ENCODE measurements at regions not wholly inside any gene's neighbourhood (a gene's known extent, or its start where the extent isn't known, plus 50 kb on each side); places are given as distances from the start of the nearest gene placed in this dataset.

DNA sequence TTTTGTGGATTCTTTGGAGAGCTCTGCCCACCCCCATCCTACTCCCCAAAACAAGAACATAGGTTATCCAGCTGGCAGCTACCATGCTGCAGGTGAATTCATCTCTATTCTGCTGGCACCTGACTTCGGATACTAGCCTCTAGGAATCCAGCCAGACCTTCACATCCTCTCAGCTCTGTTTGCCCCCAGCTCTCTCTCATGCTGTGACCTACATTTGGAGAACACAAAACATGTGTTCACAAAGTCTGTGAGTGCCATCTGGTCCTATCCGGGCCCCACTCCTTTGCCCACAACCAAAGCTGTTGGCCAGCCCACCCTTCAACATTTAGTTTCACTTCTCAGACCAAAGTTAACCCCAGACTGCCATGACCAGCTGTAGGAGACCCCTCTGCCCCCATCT is 89.4 kb upstream of the C3orf80 start:
- H3K36me3 ChIP-seq (ENCODE audit: low read depth, low read length): no peaks in the 10 kb centered on the region
- no peaks in the 10 kb centered on the region for H3K27me3 ChIP-seq (ENCODE audit: low read length)
- H3K27ac ChIP-seq (ENCODE audit: low read length): no peak overlapping the region
- ChIA-PET POLR2A (ENCODE audit: unreplicated experiment) (interaction anchor here (0.6 kb wide), 1 partner anchor 281 kb away, joined by 3 read pairs; no protein-coding TSS in a partner anchor), CTCF (no interaction called here)
- intact Hi-C loops (cut with micrococcal nuclease): no loop called here
- no peak overlapping the region for H3K9ac ChIP-seq (ENCODE audit: low read length)
- H4K20me1 ChIP-seq (ENCODE audit: low read length): no peaks in the 10 kb centered on the region
- H3K4me1 ChIP-seq (ENCODE audit: insufficient read depth, low read length): peaks cover 9% of the 10 kb centered on the region
- H3K79me2 ChIP-seq (ENCODE audit: low read length): no peaks in the 10 kb centered on the region
- ATAC-seq: no peak
- H3K9me3 ChIP-seq (ENCODE audit: low read length): no peaks in the 10 kb centered on the region
- no peak overlapping the region for H3K4me2 ChIP-seq (ENCODE audit: low read length)
- no peak for DNase-seq
- no peaks in the 10 kb centered on the region for H3F3A ChIP-seq (ENCODE audit: low read length, unreplicated experiment)
- no peak overlapping the region for H2AFZ ChIP-seq (ENCODE audit: low read length)
- BruUV-seq (replicated peaks): no TSS peak
- TF ChIP-seq EZH2phosphoT487 (IDR thresholded peaks at IDR 0.05; ENCODE audit: borderline replicate concordance, low read length): no peak
- TF ChIP-seq, protein P1, sequence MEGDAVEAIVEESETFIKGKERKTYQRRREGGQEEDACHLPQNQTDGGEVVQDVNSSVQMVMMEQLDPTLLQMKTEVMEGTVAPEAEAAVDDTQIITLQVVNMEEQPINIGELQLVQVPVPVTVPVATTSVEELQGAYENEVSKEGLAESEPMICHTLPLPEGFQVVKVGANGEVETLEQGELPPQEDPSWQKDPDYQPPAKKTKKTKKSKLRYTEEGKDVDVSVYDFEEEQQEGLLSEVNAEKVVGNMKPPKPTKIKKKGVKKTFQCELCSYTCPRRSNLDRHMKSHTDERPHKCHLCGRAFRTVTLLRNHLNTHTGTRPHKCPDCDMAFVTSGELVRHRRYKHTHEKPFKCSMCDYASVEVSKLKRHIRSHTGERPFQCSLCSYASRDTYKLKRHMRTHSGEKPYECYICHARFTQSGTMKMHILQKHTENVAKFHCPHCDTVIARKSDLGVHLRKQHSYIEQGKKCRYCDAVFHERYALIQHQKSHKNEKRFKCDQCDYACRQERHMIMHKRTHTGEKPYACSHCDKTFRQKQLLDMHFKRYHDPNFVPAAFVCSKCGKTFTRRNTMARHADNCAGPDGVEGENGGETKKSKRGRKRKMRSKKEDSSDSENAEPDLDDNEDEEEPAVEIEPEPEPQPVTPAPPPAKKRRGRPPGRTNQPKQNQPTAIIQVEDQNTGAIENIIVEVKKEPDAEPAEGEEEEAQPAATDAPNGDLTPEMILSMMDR (conservative IDR thresholded peaks at IDR 0.05; ENCODE audit: low read depth, low read length): no peak
- TF ChIP-seq EZH2 (IDR thresholded peaks at IDR 0.05; ENCODE audit: low read length, unreplicated experiment): no peak
- no peaks in the 10 kb centered on the region for H3K9me2 ChIP-seq (replicated peaks; ENCODE audit: low read length)
- H3K4me3 ChIP-seq (ENCODE audit: low read length): no peak overlapping the region

DNA sequence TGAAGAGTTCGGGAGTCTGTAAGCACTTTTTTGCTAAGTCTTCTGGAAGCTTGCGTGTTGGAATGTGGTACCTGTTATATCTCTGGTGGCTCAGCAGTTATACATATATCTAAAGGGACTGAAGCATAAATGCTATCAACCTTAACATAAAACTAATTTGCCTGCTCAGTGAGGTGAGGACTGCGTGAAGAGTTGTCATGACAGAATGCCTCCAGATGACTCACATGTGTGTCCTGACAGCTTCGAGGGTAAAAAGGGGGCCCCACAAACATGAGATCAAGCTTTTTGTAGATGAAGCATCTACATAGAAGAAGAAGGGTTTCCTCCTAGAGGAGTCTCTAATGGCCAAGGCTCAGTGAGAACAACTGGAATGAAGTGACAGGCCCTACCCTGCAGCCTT is 88.8 kb upstream of the C3orf80 start:
- H3K27me3 ChIP-seq (ENCODE audit: low read length): no peaks in the 10 kb centered on the region
- H3K4me3 ChIP-seq (ENCODE audit: low read length): no peak overlapping the region
- ATAC-seq (no peak), DNase-seq (no peak)
- peaks cover 9% of the 10 kb centered on the region for H3K4me1 ChIP-seq (ENCODE audit: insufficient read depth, low read length)
- H3K79me2 ChIP-seq (ENCODE audit: low read length): no peaks in the 10 kb centered on the region
- H3K9me2 ChIP-seq (replicated peaks; ENCODE audit: low read length): no peaks in the 10 kb centered on the region
- ChIA-PET POLR2A (ENCODE audit: unreplicated experiment) (no interaction called here), CTCF (no interaction called here)
- H3K27ac ChIP-seq (ENCODE audit: low read length): no peak overlapping the region
- H2AFZ ChIP-seq (ENCODE audit: low read length): no peak overlapping the region
- no peak overlapping the region for H3K9ac ChIP-seq (ENCODE audit: low read length)
- no peaks in the 10 kb centered on the region for H3K36me3 ChIP-seq (ENCODE audit: low read depth, low read length)
- BruUV-seq (replicated peaks): no TSS peak
- no peaks in the 10 kb centered on the region for H4K20me1 ChIP-seq (ENCODE audit: low read length)
- H3K9me3 ChIP-seq (ENCODE audit: low read length): no peaks in the 10 kb centered on the region
- intact Hi-C loops (cut with micrococcal nuclease): no loop called here
- no peak for TF ChIP-seq EZH2 (IDR thresholded peaks at IDR 0.05; ENCODE audit: low read length, unreplicated experiment)
- TF ChIP-seq, protein P1 (conservative IDR thresholded peaks at IDR 0.05; ENCODE audit: low read depth, low read length): no peak
- no peak for TF ChIP-seq EZH2phosphoT487 (IDR thresholded peaks at IDR 0.05; ENCODE audit: borderline replicate concordance, low read length)
- no peak overlapping the region for H3K4me2 ChIP-seq (ENCODE audit: low read length)
- no peaks in the 10 kb centered on the region for H3F3A ChIP-seq (ENCODE audit: low read length, unreplicated experiment)

DNA sequence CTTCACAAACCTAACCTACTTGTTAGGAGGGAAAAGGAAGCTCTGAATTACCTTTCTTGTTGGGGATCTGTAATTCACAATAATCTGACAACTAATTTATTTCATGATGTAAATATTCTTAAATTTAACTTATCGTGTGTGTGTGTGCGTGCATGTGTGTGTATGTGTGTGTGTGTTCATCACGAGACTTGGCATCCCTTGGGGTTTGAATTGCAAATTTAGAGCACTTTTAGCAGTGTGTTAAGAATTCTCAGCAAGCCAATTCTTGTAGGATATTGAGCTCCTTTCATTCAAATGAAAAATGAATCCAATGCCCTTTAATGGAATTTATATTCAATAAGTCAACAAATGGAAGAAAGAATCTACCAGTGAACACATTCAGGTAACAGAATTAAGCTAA is 85.9 kb upstream of the C3orf80 start:
- ChIA-PET CTCF (no interaction called here), POLR2A (ENCODE audit: unreplicated experiment) (no interaction called here)
- peaks cover 5% of the 10 kb centered on the region for H3K4me1 ChIP-seq (ENCODE audit: insufficient read depth, low read length)
- no peaks in the 10 kb centered on the region for H3K9me3 ChIP-seq (ENCODE audit: low read length)
- H4K20me1 ChIP-seq (ENCODE audit: low read length): no peaks in the 10 kb centered on the region
- no peaks in the 10 kb centered on the region for H3F3A ChIP-seq (ENCODE audit: low read length, unreplicated experiment)
- intact Hi-C loops (cut with micrococcal nuclease): no loop called here
- ATAC-seq: no peak
- no peak overlapping the region for H2AFZ ChIP-seq (ENCODE audit: low read length)
- H3K4me3 ChIP-seq (ENCODE audit: low read length): no peak overlapping the region
- no peak for DNase-seq
- H3K27me3 ChIP-seq (ENCODE audit: low read length): no peaks in the 10 kb centered on the region
- H3K9me2 ChIP-seq (replicated peaks; ENCODE audit: low read length): no peaks in the 10 kb centered on the region
- H3K9ac ChIP-seq (ENCODE audit: low read length): no peak overlapping the region
- no peaks in the 10 kb centered on the region for H3K79me2 ChIP-seq (ENCODE audit: low read length)
- H3K27ac ChIP-seq (ENCODE audit: low read length): no peak overlapping the region
- no peak overlapping the region for H3K4me2 ChIP-seq (ENCODE audit: low read length)
- BruUV-seq (replicated peaks): no TSS peak
- no peaks in the 10 kb centered on the region for H3K36me3 ChIP-seq (ENCODE audit: low read depth, low read length)
- TF ChIP-seq EZH2phosphoT487 (IDR thresholded peaks at IDR 0.05; ENCODE audit: borderline replicate concordance, low read length) (no peak), EZH2 (IDR thresholded peaks at IDR 0.05; ENCODE audit: low read length, unreplicated experiment) (no peak)
- TF ChIP-seq, protein P1 (conservative IDR thresholded peaks at IDR 0.05; ENCODE audit: low read depth, low read length): no peak
